IgD-negative memory B cell (primary cell): ENCODE measurements at regions not wholly inside any gene's neighbourhood (a gene's known extent, or its start where the extent isn't known, plus 50 kb on each side); places are given as distances from the start of the nearest gene placed in this dataset.

ENCODE experiments used
- H3K27ac Mint-ChIP-seq, 3 donors: one replicate each; pipeline ENCODE4 v1.8.0; 2020 to 2022; ENCODE audit warnings: mild to moderate bottlenecking in 3 of 3, mixed read lengths in 3 of 3, moderate library complexity in 1 of 3
- H3K27me3 Mint-ChIP-seq: one replicate; pipeline ENCODE4 v1.8.0; 2021; ENCODE audit warnings: mixed read lengths
- H3K36me3 Mint-ChIP-seq: one replicate; pipeline ENCODE4 v1.8.0; 2020; ENCODE audit warnings: mild to moderate bottlenecking, mixed read lengths
- H3K4me1 Mint-ChIP-seq, 3 donors: one replicate each; pipeline ENCODE4 v1.8.0; 2020 to 2022; ENCODE audit warnings: mixed read lengths in 3 of 3, mild to moderate bottlenecking in 1 of 3
- H3K4me3 Mint-ChIP-seq, 4 donors: one replicate each; pipeline ENCODE4 v1.8.0; 2020 to 2022; ENCODE audit warnings: mild to moderate bottlenecking in 4 of 4, mixed read lengths in 4 of 4, moderate library complexity in 3 of 4
- H3K9me3 Mint-ChIP-seq, 3 donors: one replicate each; pipeline ENCODE4 v1.8.0; 2020 to 2021; ENCODE audit warnings: mixed read lengths in 3 of 3, mild to moderate bottlenecking in 1 of 3

DNA sequence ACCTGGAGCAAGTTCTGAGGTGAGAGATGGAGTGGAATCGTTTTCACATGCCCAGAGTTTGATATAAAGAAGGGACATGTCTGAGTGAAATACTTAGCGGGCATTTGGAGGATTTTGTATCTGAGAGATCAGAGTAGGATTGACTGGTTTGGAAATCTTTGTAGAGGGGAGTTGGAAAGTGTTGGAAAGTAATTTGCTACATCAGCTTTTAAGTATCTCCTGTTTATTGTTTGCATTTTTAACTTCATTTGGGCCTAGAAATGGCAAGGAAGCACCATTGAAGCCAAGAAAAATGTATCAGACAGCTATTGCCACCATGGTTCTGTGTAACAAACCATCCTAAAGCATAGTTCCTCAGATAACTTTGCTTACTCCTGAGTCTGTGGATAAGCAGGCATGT, 1015.1 kb upstream of the EEF2KMT start:
- Mint-ChIP-seq H3K27ac (no peak overlapping the region), H3K4me1 (no peaks in the 10 kb centered on the region), H3K4me3 (no peak overlapping the region), H3K9me3 (peaks cover 2 to 10% (median 9%) of the 10 kb centered on the region in 3 donors), H3K36me3 (no peaks in the 10 kb centered on the region), H3K27me3 (no peaks in the 10 kb centered on the region)

DNA sequence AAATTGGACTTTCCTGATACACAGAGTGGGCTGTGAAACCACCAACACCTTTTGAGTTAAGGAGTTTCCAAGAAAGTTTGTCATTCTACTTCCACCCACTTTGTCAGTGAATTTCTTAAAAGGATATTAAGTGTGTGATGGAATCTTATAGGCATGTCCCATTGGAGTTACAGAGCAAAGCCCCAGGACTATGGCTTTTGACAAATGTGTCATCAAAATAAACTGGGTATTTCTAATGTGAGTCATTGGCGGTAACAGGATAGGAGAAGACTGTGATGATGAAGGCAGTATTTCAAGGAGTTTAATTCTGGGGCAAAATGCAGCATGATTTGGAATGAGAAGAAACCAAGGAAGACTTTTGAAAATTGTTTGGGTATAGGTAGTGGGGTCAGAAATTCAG, 1013.8 kb upstream of the EEF2KMT start:
- Mint-ChIP-seq H3K4me3 (no peak overlapping the region), H3K27me3 (no peaks in the 10 kb centered on the region), H3K9me3 (peaks cover 2 to 14% (median 13%) of the 10 kb centered on the region in 3 donors), H3K27ac (no peak overlapping the region), H3K36me3 (no peaks in the 10 kb centered on the region), H3K4me1 (no peaks in the 10 kb centered on the region)

DNA sequence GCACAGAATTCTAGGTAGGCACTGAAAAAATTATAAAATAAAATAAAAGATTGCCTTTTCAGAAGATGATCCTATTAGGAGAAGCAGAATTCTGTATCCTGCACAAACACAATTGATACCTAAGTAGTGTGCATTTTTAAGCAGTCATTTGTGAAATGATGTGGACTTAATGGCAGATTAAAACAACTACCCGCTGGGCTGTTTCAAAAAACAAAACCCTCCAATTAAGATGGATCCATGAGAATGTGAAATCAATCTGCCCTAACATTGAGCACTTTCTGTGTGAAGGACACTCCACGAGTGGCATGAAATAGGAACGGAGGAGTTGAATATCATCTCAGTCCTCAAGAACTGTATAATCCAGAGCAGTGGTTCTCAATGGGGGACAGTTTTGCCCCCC, 1012.8 kb upstream of the EEF2KMT start:
- no peaks in the 10 kb centered on the region for H3K4me1 Mint-ChIP-seq
- H3K27ac Mint-ChIP-seq: no peak overlapping the region
- H3K9me3 Mint-ChIP-seq: peaks cover 2 to 14% (median 13%) of the 10 kb centered on the region in 3 donors
- H3K36me3 Mint-ChIP-seq: no peaks in the 10 kb centered on the region
- no peaks in the 10 kb centered on the region for H3K27me3 Mint-ChIP-seq
- no peak overlapping the region for H3K4me3 Mint-ChIP-seq

DNA sequence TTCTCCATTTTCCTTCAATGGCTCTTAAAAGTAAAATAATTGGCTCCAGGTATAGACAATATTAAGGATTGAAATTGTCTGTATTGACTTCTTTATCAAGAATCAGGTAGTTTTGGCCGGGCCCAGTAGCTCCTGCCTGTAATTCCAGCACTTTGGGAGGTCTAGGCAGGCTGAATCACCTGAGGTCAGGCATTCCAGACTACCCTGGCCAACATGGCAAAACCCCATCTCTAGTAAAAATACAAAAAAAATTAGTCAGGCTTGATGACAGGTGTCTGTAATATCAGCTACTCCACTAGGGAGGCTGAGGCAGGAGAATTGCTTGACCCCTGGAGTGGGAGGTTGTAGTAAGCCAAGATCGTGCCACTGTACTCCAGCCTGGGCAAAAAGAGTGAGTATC, 1008.5 kb upstream of the EEF2KMT start:
- peaks cover 1% of the 10 kb centered on the region for H3K36me3 Mint-ChIP-seq

DNA sequence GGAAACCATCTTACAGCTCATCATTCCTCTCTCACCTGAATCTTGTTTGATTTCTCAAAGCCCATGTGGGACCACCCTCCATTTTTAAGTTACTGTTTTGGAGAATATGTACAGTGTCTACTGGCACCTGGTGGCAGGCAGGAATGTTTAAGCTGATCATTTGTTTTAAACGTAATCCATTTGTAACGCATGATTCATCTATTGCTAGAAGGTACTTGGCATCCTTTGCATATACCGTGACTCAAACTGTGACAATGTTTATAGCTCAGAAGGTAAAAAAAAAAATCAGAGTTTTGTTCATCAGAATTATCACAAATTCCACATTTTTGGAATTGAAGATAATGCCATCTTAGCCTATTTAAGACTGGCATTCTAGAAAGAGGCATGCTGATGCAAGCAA, 1007.5 kb upstream of the EEF2KMT start:
- H3K4me3 Mint-ChIP-seq: no peak overlapping the region

More for the DNA sequence above, 1008.5 kb upstream of the EEF2KMT start:
- Mint-ChIP-seq H3K4me3 (no peak overlapping the region), H3K4me1 (no peaks in the 10 kb centered on the region), H3K9me3 (peaks cover 2 to 7% (median 7%) of the 10 kb centered on the region in 3 donors), H3K27ac (no peak overlapping the region), H3K27me3 (no peaks in the 10 kb centered on the region)

DNA sequence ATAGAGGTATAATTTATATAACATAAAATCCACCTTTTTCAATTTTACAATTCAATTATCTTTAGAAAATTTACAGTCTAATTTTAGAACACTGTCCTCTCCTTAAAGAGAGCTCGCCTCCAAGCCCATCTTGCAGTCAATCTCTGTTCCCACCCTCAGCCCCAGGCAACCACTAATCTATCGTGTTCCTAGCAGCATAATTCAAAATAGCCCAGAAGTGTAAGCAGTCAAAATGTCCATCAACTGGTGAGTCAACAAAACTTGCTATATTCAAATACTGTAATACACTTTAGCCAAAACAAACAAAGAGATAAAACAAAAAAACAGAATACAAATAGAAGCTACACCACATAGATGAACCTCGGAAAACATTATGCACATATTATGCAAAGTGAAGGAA, 1006.8 kb upstream of the EEF2KMT start:
- Mint-ChIP-seq H3K4me1 (no peaks in the 10 kb centered on the region), H3K9me3 (peaks cover 2 to 7% (median 4%) of the 10 kb centered on the region in 3 donors), H3K36me3 (peaks cover 2% of the 10 kb centered on the region), H3K4me3 (no peak overlapping the region), H3K27me3 (no peaks in the 10 kb centered on the region), H3K27ac (no peak overlapping the region)

More for the DNA sequence above, 1007.5 kb upstream of the EEF2KMT start:
- Mint-ChIP-seq H3K27ac (no peak overlapping the region), H3K4me1 (no peaks in the 10 kb centered on the region), H3K27me3 (no peaks in the 10 kb centered on the region), H3K36me3 (peaks cover 2% of the 10 kb centered on the region), H3K9me3 (peaks cover 2 to 7% (median 4%) of the 10 kb centered on the region in 3 donors)

DNA sequence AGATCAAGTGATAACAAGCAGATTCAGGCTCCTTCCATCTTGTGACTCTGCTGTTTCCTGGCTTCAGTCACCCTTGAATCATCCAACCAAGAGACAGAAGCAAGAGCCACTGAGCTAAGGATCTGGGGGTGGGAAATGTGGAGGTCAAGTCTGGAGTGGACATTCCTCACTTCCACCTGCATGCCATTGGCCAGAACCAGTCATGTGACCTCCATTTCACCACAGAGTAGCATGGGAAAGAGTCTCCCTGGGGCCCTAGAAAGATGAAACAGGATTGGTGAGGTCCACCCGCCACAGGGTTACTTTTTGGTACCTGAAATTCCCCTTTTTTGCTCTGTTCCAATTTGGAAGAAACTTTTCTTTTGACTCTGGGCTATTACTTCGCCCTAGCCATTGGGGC, 1006.0 kb upstream of the EEF2KMT start:
- Mint-ChIP-seq H3K36me3 (peaks cover 2% of the 10 kb centered on the region), H3K27ac (no peak overlapping the region), H3K27me3 (no peaks in the 10 kb centered on the region), H3K4me1 (no peaks in the 10 kb centered on the region), H3K9me3 (peaks cover 2 to 6% (median 4%) of the 10 kb centered on the region in 3 donors), H3K4me3 (no peak overlapping the region)

DNA sequence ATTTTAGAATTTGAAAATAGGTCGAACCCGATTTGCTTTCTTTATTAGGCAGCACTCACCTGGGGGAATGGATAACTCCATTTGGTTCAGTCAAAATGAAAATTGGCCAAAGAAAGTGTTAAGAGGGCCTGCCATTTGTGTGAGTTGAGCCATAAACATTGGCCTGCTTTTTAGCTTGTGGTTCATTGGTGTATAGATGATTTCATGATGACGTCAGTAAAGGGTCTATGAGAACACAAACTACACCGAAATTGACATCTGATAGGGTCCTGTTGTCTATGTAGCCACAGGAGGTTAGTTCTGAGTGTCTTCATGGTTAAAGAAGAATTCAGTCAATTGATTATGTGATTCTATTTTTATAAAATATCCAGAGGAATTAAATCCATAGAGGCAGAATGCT, 1001.5 kb upstream of the EEF2KMT start:
- Mint-ChIP-seq H3K9me3 (peaks cover 0 to 6% (median 2%) of the 10 kb centered on the region in 3 donors), H3K27ac (no peak overlapping the region), H3K27me3 (no peaks in the 10 kb centered on the region), H3K4me1 (no peaks in the 10 kb centered on the region), H3K4me3 (no peak overlapping the region), H3K36me3 (peaks cover 2% of the 10 kb centered on the region)

DNA sequence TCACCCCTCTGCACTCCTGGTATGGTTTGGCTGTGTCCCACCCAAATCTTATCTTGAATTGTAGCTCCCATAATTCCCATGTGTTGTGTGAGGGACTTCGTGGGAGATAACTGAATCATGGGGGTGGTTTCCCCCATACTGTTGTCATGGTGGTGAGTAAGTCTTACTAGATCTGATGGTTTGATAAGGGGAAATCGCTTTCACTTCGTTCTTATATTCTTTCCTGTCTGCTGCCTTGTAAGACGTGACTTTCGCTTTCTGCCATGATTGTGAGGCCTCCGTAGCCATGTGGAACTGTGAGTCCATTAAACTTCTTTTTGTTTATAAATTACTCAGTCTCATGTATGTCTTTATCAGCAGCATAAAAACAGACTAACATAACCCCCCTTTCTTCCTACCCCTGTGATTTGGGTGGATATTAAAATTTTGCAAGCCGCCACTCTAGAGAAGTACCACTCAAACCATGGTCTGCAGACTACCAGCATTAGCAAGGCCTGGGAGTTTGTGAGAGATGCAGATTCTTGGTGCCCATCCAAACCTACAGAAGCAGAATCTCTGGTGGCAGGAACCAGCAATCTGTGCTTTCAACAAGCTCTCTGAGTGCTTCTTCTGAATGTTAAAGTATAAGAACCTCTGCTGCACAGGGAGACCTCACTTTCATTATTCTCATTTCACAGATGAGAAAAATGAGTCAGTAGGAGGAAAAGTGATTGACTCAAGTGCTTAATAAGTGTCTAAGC, 999.5 kb upstream of the EEF2KMT start:
- H3K27ac Mint-ChIP-seq: no peak overlapping the region
- peaks cover 0 to 6% (median under 1%) of the 10 kb centered on the region in 3 donors for H3K9me3 Mint-ChIP-seq
- H3K27me3 Mint-ChIP-seq: no peaks in the 10 kb centered on the region
- peaks cover 2% of the 10 kb centered on the region for H3K36me3 Mint-ChIP-seq
- H3K4me1 Mint-ChIP-seq: no peaks in the 10 kb centered on the region
- H3K4me3 Mint-ChIP-seq: no peak overlapping the region

DNA sequence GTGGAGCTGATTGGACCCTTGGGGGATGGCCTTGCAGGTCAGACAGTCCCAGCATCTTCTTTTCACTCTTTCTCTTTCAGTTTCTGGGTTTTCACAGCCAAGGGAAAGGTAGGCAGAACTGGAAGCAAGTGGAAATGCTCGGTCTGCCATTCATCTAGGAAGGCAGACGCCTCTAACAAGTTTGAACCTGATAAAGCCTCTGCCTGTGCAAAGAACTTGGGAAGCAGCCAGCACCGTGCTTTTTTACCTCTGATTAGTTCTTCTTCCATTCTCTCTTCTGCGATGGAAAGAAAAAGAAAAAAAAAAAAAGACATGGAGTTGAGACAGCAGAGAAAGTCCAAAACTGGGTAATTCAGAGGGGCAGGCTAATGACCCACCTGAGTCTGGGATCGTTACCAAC, 997.8 kb upstream of the EEF2KMT start:
- Mint-ChIP-seq H3K9me3 (peaks cover 0 to 6% (median 0%) of the 10 kb centered on the region in 3 donors), H3K4me3 (no peak overlapping the region), H3K27me3 (no peaks in the 10 kb centered on the region), H3K4me1 (no peaks in the 10 kb centered on the region), H3K27ac (no peak overlapping the region), H3K36me3 (no peaks in the 10 kb centered on the region)

DNA sequence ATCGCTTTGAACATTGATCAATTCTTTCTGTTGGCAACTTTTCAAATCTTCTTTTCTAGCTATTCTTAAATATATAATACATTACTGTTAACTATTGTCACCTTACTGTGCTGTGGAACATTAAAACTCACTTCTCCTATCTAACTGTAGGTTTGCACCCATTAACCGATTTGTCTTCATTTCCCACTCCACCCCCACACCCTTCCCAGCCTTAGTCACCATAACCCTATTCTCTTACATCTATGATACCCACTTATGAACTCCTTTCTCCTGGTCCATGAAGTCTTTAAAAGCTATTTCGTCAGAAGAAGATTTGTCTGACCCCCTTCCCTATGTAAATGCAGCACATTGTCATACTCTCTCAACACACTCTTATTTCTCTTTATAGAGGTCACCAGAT, 993.4 kb upstream of the EEF2KMT start:
- Mint-ChIP-seq H3K9me3 (peaks cover 8 to 15% (median 13%) of the 10 kb centered on the region in 3 donors), H3K27me3 (no peaks in the 10 kb centered on the region), H3K27ac (no peak overlapping the region)

DNA sequence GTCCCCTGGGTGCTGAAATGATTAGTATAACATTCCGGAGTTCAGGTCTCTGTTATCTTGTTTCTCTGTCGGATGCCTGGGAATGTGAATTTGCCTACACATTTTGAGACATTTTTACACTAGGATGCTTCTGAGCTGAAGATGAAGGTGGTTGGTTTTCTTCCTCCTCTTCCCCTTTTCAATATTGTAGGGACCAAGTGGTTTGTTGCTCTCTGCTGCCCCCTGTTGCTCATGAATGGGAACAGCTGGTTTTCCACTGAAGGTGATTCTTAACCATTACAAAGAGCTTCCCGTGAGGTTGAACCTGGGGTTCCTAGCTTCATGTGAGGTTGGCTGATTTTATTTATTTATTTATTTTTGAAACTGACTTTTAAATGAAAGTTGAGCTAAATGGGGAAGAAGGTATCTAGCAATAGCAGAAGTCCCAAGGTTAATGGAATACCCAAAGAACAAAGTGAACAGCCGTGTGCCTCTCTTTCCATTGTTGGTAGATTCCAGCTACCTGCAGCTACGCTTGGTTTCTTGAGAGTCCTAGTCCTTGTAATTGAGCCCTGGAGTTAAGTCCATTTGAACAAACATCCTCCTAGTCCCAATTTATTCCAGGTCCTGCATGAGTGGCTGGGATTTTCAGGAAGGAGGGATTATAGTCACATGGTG, 983.9 kb upstream of the EEF2KMT start:
- Mint-ChIP-seq H3K4me1 (no peaks in the 10 kb centered on the region), H3K9me3 (peaks cover 10 to 17% (median 11%) of the 10 kb centered on the region in 3 donors), H3K4me3 (no peak overlapping the region), H3K36me3 (no peaks in the 10 kb centered on the region), H3K27ac (no peak overlapping the region), H3K27me3 (no peaks in the 10 kb centered on the region)

More for the DNA sequence above, 993.4 kb upstream of the EEF2KMT start:
- Mint-ChIP-seq H3K36me3 (no peaks in the 10 kb centered on the region), H3K4me3 (no peak overlapping the region), H3K4me1 (no peaks in the 10 kb centered on the region)

DNA sequence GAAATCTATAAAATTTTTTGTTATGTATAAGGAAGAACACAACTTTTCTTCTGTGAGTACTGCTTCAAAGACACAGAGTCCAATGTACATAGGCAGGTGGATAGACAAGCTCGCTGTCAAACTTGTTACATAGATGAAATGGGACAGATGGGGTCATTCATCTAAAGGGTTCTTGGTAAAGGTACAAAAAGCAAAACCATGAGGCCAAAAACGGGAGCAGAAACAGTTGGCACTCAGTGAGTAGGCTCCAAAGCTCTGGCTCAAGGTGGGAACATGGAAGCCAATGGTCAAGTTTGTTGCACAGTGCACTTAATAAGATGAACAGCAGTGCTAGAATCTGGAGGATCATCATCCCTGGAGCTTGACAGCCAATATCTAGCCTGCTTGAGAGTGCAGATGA, 979.0 kb upstream of the EEF2KMT start:
- Mint-ChIP-seq H3K4me1 (peaks cover 0 to under 1% (median 0%) of the 10 kb centered on the region in 3 donors), H3K9me3 (peaks cover 8 to 12% (median 11%) of the 10 kb centered on the region in 3 donors), H3K27me3 (no peaks in the 10 kb centered on the region), H3K36me3 (no peaks in the 10 kb centered on the region), H3K4me3 (no peak overlapping the region), H3K27ac (no peak overlapping the region)

DNA sequence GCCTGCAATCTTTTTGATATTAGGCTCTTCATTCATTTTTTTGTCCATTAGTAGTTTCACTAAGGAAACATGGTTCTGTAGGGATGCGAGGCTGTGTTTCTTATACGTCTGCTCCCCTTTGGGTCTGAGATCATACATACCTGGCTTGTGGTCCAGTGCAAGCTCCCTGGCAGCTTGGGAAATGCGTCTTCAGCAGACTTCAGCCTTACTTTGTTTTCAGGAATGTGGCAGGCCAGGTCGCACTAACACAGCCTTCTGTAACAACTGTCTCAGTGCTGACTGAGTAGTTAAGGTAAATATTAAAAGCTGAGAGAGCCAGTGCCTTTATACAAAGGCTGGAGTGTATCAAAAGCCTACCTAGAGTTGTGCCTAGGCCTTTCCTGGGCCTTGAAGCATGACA, 970.5 kb upstream of the EEF2KMT start:
- peaks cover 1 to 11% (median 4%) of the 10 kb centered on the region in 3 donors for H3K9me3 Mint-ChIP-seq
- no peak overlapping the region for H3K27ac Mint-ChIP-seq
- no peaks in the 10 kb centered on the region for H3K27me3 Mint-ChIP-seq
- no peaks in the 10 kb centered on the region for H3K36me3 Mint-ChIP-seq
- H3K4me1 Mint-ChIP-seq: peaks cover 0 to 2% (median 0%) of the 10 kb centered on the region in 3 donors
- H3K4me3 Mint-ChIP-seq: no peak overlapping the region

DNA sequence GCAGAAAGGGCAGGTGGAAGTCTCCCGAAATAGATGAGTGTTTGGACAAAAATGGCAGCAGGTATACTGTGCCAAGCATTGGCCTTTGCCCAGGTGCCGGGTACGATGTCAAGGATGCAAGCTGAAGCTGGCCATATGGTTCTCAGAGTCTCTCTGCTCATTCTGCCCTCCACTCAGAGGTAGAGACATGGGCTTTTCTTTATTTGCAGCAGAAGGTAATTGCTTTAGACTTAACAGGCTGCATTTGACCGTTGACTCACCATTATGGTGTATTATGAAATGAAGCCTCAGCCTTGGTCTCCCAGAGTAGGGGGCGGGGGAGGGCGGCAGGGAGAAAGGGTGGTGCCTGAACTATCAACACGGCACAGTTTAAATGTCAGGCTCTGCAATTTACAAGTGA, 969.1 kb upstream of the EEF2KMT start:
- Mint-ChIP-seq H3K9me3 (peaks cover 1 to 8% (median 1%) of the 10 kb centered on the region in 3 donors), H3K27me3 (no peaks in the 10 kb centered on the region), H3K4me3 (no peak overlapping the region), H3K4me1 (peaks cover 0 to 1% (median 0%) of the 10 kb centered on the region in 3 donors), H3K36me3 (no peaks in the 10 kb centered on the region), H3K27ac (no peak overlapping the region)

DNA sequence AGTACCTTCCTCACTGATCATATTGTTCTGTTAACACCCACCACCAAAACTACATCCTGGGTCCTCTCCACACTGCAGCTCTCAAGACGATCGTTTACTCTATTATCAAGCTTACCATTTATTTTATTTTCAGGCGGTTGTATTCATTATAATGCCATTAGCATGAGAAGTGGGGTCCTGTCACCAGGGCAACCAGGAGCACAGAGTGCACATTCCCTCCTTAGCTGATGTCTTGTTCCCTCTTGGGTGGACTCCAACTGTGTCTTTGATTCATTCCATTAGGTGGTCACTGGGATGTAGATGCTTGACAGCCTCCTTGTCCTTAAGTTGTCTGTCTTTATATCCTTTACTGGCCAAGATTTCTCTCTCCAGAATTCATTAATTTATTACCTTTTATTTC, 965.9 kb upstream of the EEF2KMT start:
- peaks cover 4 to 7% (median 5%) of the 10 kb centered on the region in 3 donors for H3K9me3 Mint-ChIP-seq
- H3K4me1 Mint-ChIP-seq: no peaks in the 10 kb centered on the region
- no peaks in the 10 kb centered on the region for H3K36me3 Mint-ChIP-seq
- no peak overlapping the region for H3K4me3 Mint-ChIP-seq
- H3K27ac Mint-ChIP-seq: no peak overlapping the region
- H3K27me3 Mint-ChIP-seq: no peaks in the 10 kb centered on the region
